ENCODE measurements at regions not wholly inside any gene's neighbourhood (a gene's known extent, or its start where the extent isn't known, plus 50 kb on each side); places are given as distances from the start of the nearest gene placed in this dataset.

DNA sequence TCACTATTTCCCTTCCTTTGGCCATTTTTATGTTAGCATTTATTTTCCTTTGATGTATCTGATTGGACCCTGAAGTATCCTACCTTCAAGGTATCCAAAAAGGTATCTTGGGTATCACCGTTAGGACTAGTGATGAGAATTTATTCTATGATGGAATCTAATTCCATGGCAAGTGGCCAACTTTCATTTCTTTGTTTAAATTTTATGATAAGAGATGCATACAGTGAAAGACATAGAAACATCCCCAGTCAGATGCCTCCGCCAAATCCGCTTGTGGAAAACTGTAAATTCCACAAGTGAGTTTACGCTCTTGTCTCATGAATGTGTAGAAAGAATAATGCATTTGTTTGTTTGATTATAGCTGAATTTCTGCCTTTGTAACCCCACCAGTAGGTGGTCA lies 153.7 kb upstream of the NR2F2 start:
- H3K36me3 ChIP-seq (ENCODE audit: control insufficient read depth, insufficient read depth, low read length), result no peaks in the 10 kb centered on the region
- H3K27me3 ChIP-seq (ENCODE audit: control insufficient read depth, insufficient read depth, low read length), result no peaks in the 10 kb centered on the region
- FAIRE-seq, result no peak
- TF ChIP-seq, protein P1, sequence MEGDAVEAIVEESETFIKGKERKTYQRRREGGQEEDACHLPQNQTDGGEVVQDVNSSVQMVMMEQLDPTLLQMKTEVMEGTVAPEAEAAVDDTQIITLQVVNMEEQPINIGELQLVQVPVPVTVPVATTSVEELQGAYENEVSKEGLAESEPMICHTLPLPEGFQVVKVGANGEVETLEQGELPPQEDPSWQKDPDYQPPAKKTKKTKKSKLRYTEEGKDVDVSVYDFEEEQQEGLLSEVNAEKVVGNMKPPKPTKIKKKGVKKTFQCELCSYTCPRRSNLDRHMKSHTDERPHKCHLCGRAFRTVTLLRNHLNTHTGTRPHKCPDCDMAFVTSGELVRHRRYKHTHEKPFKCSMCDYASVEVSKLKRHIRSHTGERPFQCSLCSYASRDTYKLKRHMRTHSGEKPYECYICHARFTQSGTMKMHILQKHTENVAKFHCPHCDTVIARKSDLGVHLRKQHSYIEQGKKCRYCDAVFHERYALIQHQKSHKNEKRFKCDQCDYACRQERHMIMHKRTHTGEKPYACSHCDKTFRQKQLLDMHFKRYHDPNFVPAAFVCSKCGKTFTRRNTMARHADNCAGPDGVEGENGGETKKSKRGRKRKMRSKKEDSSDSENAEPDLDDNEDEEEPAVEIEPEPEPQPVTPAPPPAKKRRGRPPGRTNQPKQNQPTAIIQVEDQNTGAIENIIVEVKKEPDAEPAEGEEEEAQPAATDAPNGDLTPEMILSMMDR (IDR thresholded peaks at IDR 0.05; ENCODE audit: insufficient read depth, low read length, severe bottlenecking), result no peak
- no peak for DNase-seq (ENCODE audit: low read depth)
- H3K4me3 ChIP-seq (ENCODE audit: low read depth, low read length), result no peak overlapping the region

DNA sequence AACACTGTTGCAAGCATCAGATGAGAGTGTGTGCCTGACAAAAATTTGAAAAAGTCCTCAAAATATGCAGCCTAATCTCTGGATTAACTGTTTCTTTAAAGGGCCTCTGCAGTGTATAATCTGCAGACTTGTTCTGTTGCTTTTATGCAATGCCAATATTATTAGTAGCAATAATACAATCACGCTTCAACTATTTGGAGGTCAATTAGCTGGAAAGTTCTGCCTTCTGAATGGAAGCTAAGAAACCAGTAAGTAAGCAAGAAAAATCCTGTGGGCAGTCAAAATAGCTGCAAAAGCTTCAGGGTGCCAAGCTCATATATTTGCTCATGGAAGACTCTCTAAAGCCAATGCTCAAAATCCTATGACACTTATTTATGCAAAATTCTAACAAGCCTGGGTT lies 153.2 kb upstream of the NR2F2 start:
- DNase-seq (ENCODE audit: low read depth), result no peak
- H3K27me3 ChIP-seq (ENCODE audit: control insufficient read depth, insufficient read depth, low read length), result no peaks in the 10 kb centered on the region
- H3K36me3 ChIP-seq (ENCODE audit: control insufficient read depth, insufficient read depth, low read length), result no peaks in the 10 kb centered on the region
- H3K4me3 ChIP-seq (ENCODE audit: low read depth, low read length), result no peak overlapping the region
- TF ChIP-seq, protein P1 (IDR thresholded peaks at IDR 0.05; ENCODE audit: insufficient read depth, low read length, severe bottlenecking), result no peak
- no peak for FAIRE-seq

DNA sequence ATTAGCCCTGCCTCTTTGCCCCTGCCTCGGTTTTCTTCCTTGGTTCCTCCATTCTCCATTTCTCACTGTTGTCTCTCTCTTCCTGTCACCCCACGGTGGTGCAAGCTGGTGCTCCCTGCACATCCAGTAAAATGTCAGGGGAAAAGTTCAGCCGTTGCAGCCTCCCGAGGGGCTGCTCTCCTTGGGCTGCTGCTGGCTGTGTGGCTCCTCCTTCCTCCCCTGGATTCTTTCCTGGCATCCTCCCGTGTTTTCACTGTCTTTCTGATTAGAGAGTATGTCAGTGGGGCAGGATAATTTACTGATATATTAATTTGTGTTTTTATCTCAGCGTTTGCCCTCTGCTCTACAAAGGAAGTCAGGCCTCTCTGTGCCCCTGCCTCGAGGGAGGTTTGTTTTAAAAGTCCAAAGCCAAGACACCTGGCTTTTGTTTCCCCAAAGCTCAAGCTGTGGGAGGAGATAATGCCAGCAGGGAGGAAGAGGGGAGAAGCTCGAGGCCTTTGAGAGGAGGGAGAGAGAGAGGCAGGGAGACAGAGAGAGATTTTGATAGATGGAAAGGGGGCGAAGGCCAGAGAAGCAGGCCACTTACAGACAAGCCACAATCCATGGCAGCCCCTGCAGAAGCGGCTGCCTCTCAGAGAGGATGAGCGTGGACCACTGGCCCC lies 150.3 kb upstream of the NR2F2 start:
- no peak for DNase-seq (ENCODE audit: low read depth)
- Histone ChIP-seq H3K4me3 (ENCODE audit: low read depth, low read length) (no peak overlapping the region), H3K36me3 (ENCODE audit: control insufficient read depth, insufficient read depth, low read length) (no peaks in the 10 kb centered on the region), H3K27me3 (ENCODE audit: control insufficient read depth, insufficient read depth, low read length) (no peaks in the 10 kb centered on the region)
- FAIRE-seq, result no peak
- TF ChIP-seq, protein P1 (IDR thresholded peaks at IDR 0.05; ENCODE audit: insufficient read depth, low read length, severe bottlenecking), result no peak

DNA sequence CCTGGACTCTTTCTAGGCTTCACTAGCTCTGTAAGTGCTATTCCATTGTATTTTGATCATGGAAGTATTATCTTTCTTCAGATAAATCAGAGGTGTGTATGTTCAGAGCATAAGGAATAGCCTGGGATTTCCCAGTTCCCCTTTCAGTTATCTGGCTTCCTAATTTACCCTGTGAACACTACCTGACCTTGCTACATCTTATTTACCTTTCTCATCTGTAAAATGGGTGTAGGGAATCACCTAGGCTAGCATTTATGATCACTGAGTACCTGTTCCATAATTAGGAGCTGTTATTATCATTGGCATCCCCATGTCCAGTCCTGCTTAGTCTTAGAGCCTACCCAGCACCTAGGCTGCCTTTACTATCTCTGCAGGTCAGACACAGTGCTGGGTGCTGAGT lies 149.3 kb upstream of the NR2F2 start:
- FAIRE-seq, result no peak
- no peak for DNase-seq (ENCODE audit: low read depth)
- H3K4me3 ChIP-seq (ENCODE audit: low read depth, low read length), result no peak overlapping the region
- no peaks in the 10 kb centered on the region for H3K36me3 ChIP-seq (ENCODE audit: control insufficient read depth, insufficient read depth, low read length)
- no peaks in the 10 kb centered on the region for H3K27me3 ChIP-seq (ENCODE audit: control insufficient read depth, insufficient read depth, low read length)
- TF ChIP-seq, protein P1 (IDR thresholded peaks at IDR 0.05; ENCODE audit: insufficient read depth, low read length, severe bottlenecking), result no peak

DNA sequence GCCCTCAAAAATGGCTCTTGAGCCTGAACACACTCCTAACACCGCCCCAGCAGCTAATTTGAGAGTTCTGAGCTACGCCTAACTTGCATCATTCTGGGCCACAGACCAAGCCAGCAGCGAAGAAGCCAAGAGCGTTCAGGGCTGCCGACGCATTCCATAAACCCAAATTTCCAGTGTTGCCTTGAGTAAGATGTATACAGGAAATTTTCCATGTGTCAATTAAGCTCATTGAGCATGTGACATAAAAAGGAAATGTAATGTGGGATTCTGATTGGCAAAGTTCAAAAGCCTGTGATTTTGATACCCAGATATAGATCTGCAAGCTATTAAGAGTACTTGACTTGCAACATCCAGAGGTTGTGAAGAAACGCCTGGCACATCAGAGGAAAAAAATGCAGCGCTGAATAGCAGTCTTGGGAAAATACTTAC lies 148.6 kb upstream of the NR2F2 start:
- H3K4me3 ChIP-seq (ENCODE audit: low read depth, low read length), result no peak overlapping the region
- TF ChIP-seq, protein P1 (IDR thresholded peaks at IDR 0.05; ENCODE audit: insufficient read depth, low read length, severe bottlenecking), result no peak
- no peaks in the 10 kb centered on the region for H3K36me3 ChIP-seq (ENCODE audit: control insufficient read depth, insufficient read depth, low read length)
- no peaks in the 10 kb centered on the region for H3K27me3 ChIP-seq (ENCODE audit: control insufficient read depth, insufficient read depth, low read length)
- FAIRE-seq (no peak), DNase-seq (ENCODE audit: low read depth) (peak; percentile 14)
